GM23338 (cell line): ENCODE measurements at regions not wholly inside any gene's neighbourhood (a gene's known extent, or its start where the extent isn't known, plus 50 kb on each side); places are given as distances from the start of the nearest gene placed in this dataset.

ENCODE experiments used
- ATAC-seq: fragments of 200-7000 bp; cut with Tn5 transposase; 3 replicates; pipeline ENCODE4 v1.9.1; 2020
- DNase-seq: peaks from one replicate; pipeline ENCODE4 v3.0.0-alpha.2; 2015; ENCODE audit warnings: low spot score
- H2AFZ ChIP-seq: fragments of 200-600 bp; sonication (generic); 2 replicates; pipeline ENCODE4 v1.8.0; 2016; ENCODE audit warnings: antibody characterized with exemption, mild to moderate bottlenecking, moderate library complexity
- H3F3A ChIP-seq: fragments of 200-600 bp; sonication (generic); replicated peaks from 2 replicates; pipeline ENCODE4 v1.8.0; 2017; ENCODE audit warnings: antibody characterized with exemption, mixed run types, low read depth
- H3K27ac ChIP-seq: fragments of 200-600 bp; sonication (generic); 2 replicates; pipeline ENCODE4 v1.6.1; 2016; ENCODE audit warnings: low read depth
- H3K27me3 ChIP-seq: fragments of 200-600 bp; sonication (generic); 2 replicates; pipeline ENCODE4 v1.8.0; 2016; ENCODE audit warnings: mild to moderate bottlenecking, mixed run types, moderate library complexity; ENCODE audit not compliant: insufficient read depth
- H3K36me3 ChIP-seq: fragments of 200-600 bp; sonication (generic); 2 replicates; pipeline ENCODE4 v1.8.0; 2016; ENCODE audit warnings: mild to moderate bottlenecking; ENCODE audit not compliant: insufficient read depth
- H3K4me1 ChIP-seq: fragments of 200-600 bp; sonication (generic); 2 replicates; pipeline ENCODE4 v1.8.0; 2016; ENCODE audit warnings: mild to moderate bottlenecking, moderate library complexity; ENCODE audit not compliant: insufficient read depth
- H3K4me2 ChIP-seq: fragments of 200-600 bp; sonication (generic); 2 replicates; pipeline ENCODE4 v1.7.1; 2017; ENCODE audit warnings: mixed run types
- H3K4me3 ChIP-seq: fragments of 200-600 bp; sonication (generic); 2 replicates; pipeline ENCODE4 v1.6.1; 2016; ENCODE audit warnings: mixed run types
- H3K79me2 ChIP-seq: fragments of 200-600 bp; sonication (generic); replicated peaks from 2 replicates; pipeline ENCODE4 v1.8.0; 2017; ENCODE audit warnings: mild to moderate bottlenecking; ENCODE audit not compliant: insufficient read depth
- H3K9me2 ChIP-seq: fragments of 200-600 bp; sonication (generic); 2 replicates; pipeline ENCODE4 v1.8.0; 2017; ENCODE audit not compliant: insufficient read depth
- H4K20me1 ChIP-seq: fragments of 200-600 bp; sonication (generic); replicated peaks from 2 replicates; pipeline ENCODE4 v1.8.0; 2017; ENCODE audit warnings: mild to moderate bottlenecking; ENCODE audit not compliant: insufficient read depth
- H3K27ac Mint-ChIP-seq: 2 replicates; pipeline ENCODE4 v1.8.0; 2020; ENCODE audit warnings: inconsistent platforms, mild to moderate bottlenecking, moderate library complexity, mixed read lengths
- H3K27me3 Mint-ChIP-seq: 3 replicates; pipeline ENCODE4 v1.8.0; 2022; ENCODE audit warnings: low read depth, mild to moderate bottlenecking, moderate library complexity, mixed read lengths, inconsistent platforms; ENCODE audit not compliant: insufficient read depth, poor library complexity
- H3K36me3 Mint-ChIP-seq: 3 replicates; pipeline ENCODE4 v1.8.0; 2021; ENCODE audit warnings: low read depth, mild to moderate bottlenecking, inconsistent platforms, moderate library complexity, mixed read lengths
- H3K4me1 Mint-ChIP-seq: 3 replicates; pipeline ENCODE4 v1.8.0; 2020; ENCODE audit warnings: mild to moderate bottlenecking, inconsistent platforms, mixed read lengths
- H3K4me3 Mint-ChIP-seq: 3 replicates; pipeline ENCODE4 v1.8.0; 2021; ENCODE audit warnings: moderate library complexity, mild to moderate bottlenecking, inconsistent platforms, mixed read lengths
- H3K9me3 Mint-ChIP-seq: 3 replicates; pipeline ENCODE4 v1.8.0; 2020; ENCODE audit warnings: moderate library complexity, mild to moderate bottlenecking, inconsistent platforms, mixed read lengths
- EZH2 ChIP-seq: fragments of 200-600 bp; sonication (generic); IDR thresholded peaks from one replicate; pipeline ENCODE4 v1.8.0; 2017; ENCODE audit warnings: antibody characterized with exemption, mild to moderate bottlenecking, low read depth; ENCODE audit not compliant: unreplicated experiment
- EZH2phosphoT487 ChIP-seq: fragments of 200-600 bp; sonication (generic); IDR thresholded peaks from one replicate; pipeline ENCODE4 v1.8.1; 2018; ENCODE audit warnings: antibody characterized with exemption; ENCODE audit not compliant: unreplicated experiment
- JUNB ChIP-seq: IDR thresholded peaks from one replicate; pipeline ENCODE4 v1.6.1; 2016; ENCODE audit warnings: antibody characterized with exemption; ENCODE audit not compliant: unreplicated experiment
- POLR2AphosphoS5 ChIP-seq: IDR thresholded peaks from 2 replicates; pipeline ENCODE4 v1.6.1; 2016; ENCODE audit warnings: antibody characterized with exemption, low read depth
- STAT1 ChIP-seq: IDR thresholded peaks from one replicate; pipeline ENCODE4 v1.6.1; 2016; ENCODE audit warnings: antibody characterized with exemption; ENCODE audit not compliant: unreplicated experiment
- ZNF114 ChIP-seq: fragments of 250-450 bp; sonication (Bioruptor Pico); IDR thresholded peaks from 2 replicates; pipeline ENCODE4 v1.5.0; 2020; ENCODE audit warnings: mild to moderate bottlenecking, moderate library complexity
- TF ChIP-seq, protein P1 (sequence below): IDR thresholded peaks from one replicate; pipeline ENCODE4 v1.6.1; 2018; ENCODE audit warnings: antibody characterized with exemption; ENCODE audit not compliant: unreplicated experiment
- TF ChIP-seq, protein P2 (sequence below): fragments of 250-450 bp; sonication (Bioruptor Pico); IDR thresholded peaks from 2 replicates; pipeline ENCODE4 v1.5.0; 2020; ENCODE audit warnings: mild to moderate bottlenecking, moderate library complexity
- TF ChIP-seq, protein P3 (sequence below), 2 experiments: fragments of 200-600 bp in 1 of 2; sonication (generic) in 1 of 2; conservative IDR thresholded peaks; 2 replicates each; pipeline versions ENCODE4 v1.5.1 to v1.6.1; 2016 to 2017; ENCODE audit warnings: antibody characterized with exemption in 2 of 2, low read depth in 2 of 2, mild to moderate bottlenecking in 2 of 2, moderate library complexity in 1 of 2
- TF ChIP-seq, protein P4 (sequence below): IDR thresholded peaks from 2 replicates; pipeline ENCODE4 v1.6.1; 2016; ENCODE audit warnings: antibody characterized with exemption

DNA sequence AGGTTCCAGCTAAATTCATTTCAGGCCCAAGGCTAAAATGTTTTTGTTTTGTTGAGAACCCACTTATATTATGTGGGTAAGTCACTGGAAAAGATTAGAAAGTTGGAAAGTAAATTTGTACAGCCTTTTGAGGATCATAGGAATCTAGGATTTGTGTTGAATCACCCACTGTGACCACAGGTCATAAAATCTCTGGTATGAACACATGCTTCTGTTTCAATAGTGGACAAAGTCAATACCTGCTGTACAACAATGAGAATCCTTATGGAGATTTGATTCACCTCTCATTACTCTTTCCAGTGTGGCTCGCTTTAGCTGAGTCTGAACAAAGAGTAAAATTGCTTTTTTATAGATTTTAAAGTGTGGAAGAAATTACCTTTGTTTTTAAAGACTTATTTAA lies 369.5 kb downstream of the TMEM167A start:
- Mint-ChIP-seq H3K4me1 (peaks cover 9% of the 10 kb centered on the region), H3K27me3 (no peaks in the 10 kb centered on the region), H3K9me3 (no peaks in the 10 kb centered on the region), H3K36me3 (no peaks in the 10 kb centered on the region), H3K27ac (no peak overlapping the region), H3K4me3 (no peak overlapping the region)
- H3K36me3 ChIP-seq = no peaks in the 10 kb centered on the region
- H3K4me2 ChIP-seq = no peak overlapping the region
- no peaks in the 10 kb centered on the region for H3K79me2 ChIP-seq
- TF ChIP-seq JUNB = no peak
- TF ChIP-seq, protein P1, sequence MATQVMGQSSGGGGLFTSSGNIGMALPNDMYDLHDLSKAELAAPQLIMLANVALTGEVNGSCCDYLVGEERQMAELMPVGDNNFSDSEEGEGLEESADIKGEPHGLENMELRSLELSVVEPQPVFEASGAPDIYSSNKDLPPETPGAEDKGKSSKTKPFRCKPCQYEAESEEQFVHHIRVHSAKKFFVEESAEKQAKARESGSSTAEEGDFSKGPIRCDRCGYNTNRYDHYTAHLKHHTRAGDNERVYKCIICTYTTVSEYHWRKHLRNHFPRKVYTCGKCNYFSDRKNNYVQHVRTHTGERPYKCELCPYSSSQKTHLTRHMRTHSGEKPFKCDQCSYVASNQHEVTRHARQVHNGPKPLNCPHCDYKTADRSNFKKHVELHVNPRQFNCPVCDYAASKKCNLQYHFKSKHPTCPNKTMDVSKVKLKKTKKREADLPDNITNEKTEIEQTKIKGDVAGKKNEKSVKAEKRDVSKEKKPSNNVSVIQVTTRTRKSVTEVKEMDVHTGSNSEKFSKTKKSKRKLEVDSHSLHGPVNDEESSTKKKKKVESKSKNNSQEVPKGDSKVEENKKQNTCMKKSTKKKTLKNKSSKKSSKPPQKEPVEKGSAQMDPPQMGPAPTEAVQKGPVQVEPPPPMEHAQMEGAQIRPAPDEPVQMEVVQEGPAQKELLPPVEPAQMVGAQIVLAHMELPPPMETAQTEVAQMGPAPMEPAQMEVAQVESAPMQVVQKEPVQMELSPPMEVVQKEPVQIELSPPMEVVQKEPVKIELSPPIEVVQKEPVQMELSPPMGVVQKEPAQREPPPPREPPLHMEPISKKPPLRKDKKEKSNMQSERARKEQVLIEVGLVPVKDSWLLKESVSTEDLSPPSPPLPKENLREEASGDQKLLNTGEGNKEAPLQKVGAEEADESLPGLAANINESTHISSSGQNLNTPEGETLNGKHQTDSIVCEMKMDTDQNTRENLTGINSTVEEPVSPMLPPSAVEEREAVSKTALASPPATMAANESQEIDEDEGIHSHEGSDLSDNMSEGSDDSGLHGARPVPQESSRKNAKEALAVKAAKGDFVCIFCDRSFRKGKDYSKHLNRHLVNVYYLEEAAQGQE = no peak
- no peak for TF ChIP-seq EZH2phosphoT487
- TF ChIP-seq, protein P2, sequence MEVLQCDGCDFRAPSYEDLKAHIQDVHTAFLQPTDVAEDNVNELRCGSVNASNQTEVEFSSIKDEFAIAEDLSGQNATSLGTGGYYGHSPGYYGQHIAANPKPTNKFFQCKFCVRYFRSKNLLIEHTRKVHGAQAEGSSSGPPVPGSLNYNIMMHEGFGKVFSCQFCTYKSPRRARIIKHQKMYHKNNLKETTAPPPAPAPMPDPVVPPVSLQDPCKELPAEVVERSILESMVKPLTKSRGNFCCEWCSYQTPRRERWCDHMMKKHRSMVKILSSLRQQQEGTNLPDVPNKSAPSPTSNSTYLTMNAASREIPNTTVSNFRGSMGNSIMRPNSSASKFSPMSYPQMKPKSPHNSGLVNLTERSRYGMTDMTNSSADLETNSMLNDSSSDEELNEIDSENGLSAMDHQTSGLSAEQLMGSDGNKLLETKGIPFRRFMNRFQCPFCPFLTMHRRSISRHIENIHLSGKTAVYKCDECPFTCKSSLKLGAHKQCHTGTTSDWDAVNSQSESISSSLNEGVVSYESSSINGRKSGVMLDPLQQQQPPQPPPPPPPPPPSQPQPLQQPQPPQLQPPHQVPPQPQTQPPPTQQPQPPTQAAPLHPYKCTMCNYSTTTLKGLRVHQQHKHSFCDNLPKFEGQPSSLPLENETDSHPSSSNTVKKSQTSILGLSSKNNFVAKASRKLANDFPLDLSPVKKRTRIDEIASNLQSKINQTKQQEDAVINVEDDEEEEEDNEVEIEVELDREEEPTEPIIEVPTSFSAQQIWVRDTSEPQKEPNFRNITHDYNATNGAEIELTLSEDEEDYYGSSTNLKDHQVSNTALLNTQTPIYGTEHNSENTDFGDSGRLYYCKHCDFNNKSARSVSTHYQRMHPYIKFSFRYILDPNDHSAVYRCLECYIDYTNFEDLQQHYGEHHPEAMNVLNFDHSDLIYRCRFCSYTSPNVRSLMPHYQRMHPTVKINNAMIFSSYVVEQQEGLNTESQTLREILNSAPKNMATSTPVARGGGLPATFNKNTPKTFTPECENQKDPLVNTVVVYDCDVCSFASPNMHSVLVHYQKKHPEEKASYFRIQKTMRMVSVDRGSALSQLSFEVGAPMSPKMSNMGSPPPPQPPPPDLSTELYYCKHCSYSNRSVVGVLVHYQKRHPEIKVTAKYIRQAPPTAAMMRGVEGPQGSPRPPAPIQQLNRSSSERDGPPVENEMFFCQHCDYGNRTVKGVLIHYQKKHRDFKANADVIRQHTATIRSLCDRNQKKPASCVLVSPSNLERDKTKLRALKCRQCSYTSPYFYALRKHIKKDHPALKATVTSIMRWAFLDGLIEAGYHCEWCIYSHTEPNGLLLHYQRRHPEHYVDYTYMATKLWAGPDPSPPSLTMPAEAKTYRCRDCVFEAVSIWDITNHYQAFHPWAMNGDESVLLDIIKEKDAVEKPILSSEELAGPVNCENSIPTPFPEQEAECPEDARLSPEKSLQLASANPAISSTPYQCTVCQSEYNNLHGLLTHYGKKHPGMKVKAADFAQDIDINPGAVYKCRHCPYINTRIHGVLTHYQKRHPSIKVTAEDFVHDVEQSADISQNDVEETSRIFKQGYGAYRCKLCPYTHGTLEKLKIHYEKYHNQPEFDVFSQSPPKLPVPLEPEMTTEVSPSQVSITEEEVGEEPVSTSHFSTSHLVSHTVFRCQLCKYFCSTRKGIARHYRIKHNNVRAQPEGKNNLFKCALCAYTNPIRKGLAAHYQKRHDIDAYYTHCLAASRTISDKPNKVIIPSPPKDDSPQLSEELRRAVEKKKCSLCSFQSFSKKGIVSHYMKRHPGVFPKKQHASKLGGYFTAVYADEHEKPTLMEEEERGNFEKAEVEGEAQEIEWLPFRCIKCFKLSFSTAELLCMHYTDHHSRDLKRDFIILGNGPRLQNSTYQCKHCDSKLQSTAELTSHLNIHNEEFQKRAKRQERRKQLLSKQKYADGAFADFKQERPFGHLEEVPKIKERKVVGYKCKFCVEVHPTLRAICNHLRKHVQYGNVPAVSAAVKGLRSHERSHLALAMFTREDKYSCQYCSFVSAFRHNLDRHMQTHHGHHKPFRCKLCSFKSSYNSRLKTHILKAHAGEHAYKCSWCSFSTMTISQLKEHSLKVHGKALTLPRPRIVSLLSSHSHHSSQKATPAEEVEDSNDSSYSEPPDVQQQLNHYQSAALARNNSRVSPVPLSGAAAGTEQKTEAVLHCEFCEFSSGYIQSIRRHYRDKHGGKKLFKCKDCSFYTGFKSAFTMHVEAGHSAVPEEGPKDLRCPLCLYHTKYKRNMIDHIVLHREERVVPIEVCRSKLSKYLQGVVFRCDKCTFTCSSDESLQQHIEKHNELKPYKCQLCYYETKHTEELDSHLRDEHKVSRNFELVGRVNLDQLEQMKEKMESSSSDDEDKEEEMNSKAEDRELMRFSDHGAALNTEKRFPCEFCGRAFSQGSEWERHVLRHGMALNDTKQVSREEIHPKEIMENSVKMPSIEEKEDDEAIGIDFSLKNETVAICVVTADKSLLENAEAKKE (CRISPR knock-in tag) = no peak
- TF ChIP-seq, protein P3, sequence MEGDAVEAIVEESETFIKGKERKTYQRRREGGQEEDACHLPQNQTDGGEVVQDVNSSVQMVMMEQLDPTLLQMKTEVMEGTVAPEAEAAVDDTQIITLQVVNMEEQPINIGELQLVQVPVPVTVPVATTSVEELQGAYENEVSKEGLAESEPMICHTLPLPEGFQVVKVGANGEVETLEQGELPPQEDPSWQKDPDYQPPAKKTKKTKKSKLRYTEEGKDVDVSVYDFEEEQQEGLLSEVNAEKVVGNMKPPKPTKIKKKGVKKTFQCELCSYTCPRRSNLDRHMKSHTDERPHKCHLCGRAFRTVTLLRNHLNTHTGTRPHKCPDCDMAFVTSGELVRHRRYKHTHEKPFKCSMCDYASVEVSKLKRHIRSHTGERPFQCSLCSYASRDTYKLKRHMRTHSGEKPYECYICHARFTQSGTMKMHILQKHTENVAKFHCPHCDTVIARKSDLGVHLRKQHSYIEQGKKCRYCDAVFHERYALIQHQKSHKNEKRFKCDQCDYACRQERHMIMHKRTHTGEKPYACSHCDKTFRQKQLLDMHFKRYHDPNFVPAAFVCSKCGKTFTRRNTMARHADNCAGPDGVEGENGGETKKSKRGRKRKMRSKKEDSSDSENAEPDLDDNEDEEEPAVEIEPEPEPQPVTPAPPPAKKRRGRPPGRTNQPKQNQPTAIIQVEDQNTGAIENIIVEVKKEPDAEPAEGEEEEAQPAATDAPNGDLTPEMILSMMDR (conservative IDR thresholded peaks at IDR 0.05; ENCODE audit: low read depth in 2 of 2) = no peak
- TF ChIP-seq, protein P4, sequence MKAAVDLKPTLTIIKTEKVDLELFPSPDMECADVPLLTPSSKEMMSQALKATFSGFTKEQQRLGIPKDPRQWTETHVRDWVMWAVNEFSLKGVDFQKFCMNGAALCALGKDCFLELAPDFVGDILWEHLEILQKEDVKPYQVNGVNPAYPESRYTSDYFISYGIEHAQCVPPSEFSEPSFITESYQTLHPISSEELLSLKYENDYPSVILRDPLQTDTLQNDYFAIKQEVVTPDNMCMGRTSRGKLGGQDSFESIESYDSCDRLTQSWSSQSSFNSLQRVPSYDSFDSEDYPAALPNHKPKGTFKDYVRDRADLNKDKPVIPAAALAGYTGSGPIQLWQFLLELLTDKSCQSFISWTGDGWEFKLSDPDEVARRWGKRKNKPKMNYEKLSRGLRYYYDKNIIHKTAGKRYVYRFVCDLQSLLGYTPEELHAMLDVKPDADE = no peak
- TF ChIP-seq ZNF114 (CRISPR knock-in tag) = no peak
- no peak for TF ChIP-seq EZH2
- no peak for TF ChIP-seq STAT1
- TF ChIP-seq POLR2AphosphoS5 = no peak
- H3K4me3 ChIP-seq = no peak overlapping the region
- H3F3A ChIP-seq = no peaks in the 10 kb centered on the region
- no peak overlapping the region for H2AFZ ChIP-seq
- H3K4me1 ChIP-seq = no peaks in the 10 kb centered on the region
- no peaks in the 10 kb centered on the region for H3K27me3 ChIP-seq
- H4K20me1 ChIP-seq = no peaks in the 10 kb centered on the region
- H3K9me2 ChIP-seq = peaks cover 5% of the 10 kb centered on the region; the same call in 1 of the 2 replicates
- H3K27ac ChIP-seq = no peak overlapping the region
- DNase-seq = no peak
- ATAC-seq = no peak
